ENCODE measurements at regions not wholly inside any gene's neighbourhood (a gene's known extent, or its start where the extent isn't known, plus 50 kb on each side); places are given as distances from the start of the nearest gene placed in this dataset.

DNA sequence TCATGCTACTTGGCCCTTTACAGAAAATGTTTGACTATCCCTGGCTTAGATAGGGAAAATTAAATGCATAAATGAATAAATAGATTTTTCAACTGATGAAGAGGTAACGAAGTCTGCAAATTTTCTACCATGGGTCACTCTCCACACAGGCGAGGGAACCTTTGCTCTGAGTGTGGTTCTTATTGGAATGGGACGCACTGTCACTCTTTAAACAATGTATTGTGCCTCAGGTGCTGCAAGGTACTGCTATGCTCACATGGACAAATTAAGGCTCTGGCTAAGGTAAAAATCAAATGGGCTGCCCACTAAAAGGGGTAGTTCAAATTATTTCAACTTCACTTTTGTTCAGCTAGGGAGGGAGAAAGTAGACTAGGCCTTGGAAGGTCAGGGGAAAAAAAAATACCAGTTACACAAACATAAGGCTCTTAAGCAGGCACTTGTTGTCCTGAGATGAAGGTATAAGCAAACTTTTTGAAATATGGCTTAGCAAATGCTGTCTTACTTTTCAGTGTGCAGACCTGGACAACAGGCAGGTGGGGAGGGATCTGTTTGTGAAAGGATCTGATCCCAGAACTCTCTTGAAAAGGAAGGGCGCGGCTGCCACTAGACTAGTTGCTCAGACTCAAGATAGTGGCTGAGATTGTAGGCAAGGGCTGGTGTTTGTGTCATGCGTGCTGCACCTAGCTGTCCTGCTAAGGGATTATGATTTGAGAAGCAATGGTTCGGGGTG is 99.5 kb downstream of the ADAMTS15 start:
- TF ChIP-seq, protein P1, sequence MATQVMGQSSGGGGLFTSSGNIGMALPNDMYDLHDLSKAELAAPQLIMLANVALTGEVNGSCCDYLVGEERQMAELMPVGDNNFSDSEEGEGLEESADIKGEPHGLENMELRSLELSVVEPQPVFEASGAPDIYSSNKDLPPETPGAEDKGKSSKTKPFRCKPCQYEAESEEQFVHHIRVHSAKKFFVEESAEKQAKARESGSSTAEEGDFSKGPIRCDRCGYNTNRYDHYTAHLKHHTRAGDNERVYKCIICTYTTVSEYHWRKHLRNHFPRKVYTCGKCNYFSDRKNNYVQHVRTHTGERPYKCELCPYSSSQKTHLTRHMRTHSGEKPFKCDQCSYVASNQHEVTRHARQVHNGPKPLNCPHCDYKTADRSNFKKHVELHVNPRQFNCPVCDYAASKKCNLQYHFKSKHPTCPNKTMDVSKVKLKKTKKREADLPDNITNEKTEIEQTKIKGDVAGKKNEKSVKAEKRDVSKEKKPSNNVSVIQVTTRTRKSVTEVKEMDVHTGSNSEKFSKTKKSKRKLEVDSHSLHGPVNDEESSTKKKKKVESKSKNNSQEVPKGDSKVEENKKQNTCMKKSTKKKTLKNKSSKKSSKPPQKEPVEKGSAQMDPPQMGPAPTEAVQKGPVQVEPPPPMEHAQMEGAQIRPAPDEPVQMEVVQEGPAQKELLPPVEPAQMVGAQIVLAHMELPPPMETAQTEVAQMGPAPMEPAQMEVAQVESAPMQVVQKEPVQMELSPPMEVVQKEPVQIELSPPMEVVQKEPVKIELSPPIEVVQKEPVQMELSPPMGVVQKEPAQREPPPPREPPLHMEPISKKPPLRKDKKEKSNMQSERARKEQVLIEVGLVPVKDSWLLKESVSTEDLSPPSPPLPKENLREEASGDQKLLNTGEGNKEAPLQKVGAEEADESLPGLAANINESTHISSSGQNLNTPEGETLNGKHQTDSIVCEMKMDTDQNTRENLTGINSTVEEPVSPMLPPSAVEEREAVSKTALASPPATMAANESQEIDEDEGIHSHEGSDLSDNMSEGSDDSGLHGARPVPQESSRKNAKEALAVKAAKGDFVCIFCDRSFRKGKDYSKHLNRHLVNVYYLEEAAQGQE (IDR thresholded peaks at IDR 0.05; ENCODE audit: insufficient read depth in 1 of 2, low read depth in 2 of 2, low read length in 2 of 2), result no peak
- TF ChIP-seq FOXP2 (optimal IDR thresholded peaks at IDR 0.05; ENCODE audit: borderline replicate concordance, extremely low read depth, extremely low read length, insufficient read depth), result no peak
- TF ChIP-seq TAF1 (IDR thresholded peaks at IDR 0.05; ENCODE audit: borderline replicate concordance, insufficient read depth, low read length), result no peak
- TF ChIP-seq SIN3A (IDR thresholded peaks at IDR 0.05; ENCODE audit: borderline replicate concordance, insufficient read depth, low read length), result no peak
- no peak for TF ChIP-seq POLR2AphosphoS5 (IDR thresholded peaks at IDR 0.05; ENCODE audit: low read depth, low read length)

DNA sequence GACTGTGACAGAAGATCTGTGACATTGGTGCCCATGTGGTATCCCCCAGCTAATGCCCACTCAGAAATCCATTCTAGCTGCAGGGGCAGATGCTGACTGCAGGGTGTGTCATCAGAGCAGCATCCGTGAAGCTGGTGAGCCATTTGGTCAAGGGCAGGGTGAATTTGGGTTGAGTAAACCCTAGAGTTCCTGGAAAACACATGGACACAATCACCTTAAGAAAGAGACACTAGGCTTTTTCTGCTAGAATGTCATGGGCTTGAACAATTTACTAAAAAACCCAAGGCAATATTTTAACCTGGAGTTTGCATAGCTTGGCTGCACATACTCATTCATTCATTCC is 100.0 kb downstream of the ADAMTS15 start:
- TF ChIP-seq, protein P1 (IDR thresholded peaks at IDR 0.05; ENCODE audit: insufficient read depth in 1 of 2, low read depth in 2 of 2, low read length in 2 of 2), result no peak
- no peak for TF ChIP-seq TAF1 (IDR thresholded peaks at IDR 0.05; ENCODE audit: borderline replicate concordance, insufficient read depth, low read length)
- TF ChIP-seq FOXP2 (optimal IDR thresholded peaks at IDR 0.05; ENCODE audit: borderline replicate concordance, extremely low read depth, extremely low read length, insufficient read depth), result no peak
- TF ChIP-seq SIN3A (IDR thresholded peaks at IDR 0.05; ENCODE audit: borderline replicate concordance, insufficient read depth, low read length), result no peak

DNA sequence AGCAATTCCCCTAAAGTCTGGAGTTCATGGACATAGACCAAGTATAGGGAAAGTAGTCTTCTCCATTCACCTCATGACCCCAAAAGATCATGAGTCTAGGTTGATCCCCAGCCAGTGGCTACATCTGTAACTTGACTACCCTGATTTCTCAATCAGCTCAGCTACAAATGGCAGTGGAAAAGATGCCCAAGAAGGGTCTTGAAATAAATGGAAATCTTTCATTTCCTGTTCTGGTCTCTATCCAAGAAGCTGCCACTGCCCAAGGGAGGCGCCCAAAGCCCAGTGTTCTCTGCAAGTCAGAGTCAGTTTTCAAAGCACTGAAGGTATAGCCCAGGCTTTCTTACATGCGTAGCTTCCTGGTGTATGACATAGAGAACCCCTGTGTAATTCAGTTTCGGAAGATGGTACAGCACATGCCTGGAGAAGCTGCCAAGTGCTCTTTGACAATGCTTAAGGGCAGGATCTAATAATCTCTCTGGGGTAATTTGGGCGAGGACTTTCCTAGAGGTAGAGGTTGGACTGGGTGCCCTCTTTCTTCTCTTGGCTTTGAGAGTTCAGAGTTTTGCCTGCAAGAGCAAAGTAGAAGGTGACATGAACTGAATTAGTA is 101.1 kb downstream of the ADAMTS15 start:
- TF ChIP-seq TAF1 (IDR thresholded peaks at IDR 0.05; ENCODE audit: borderline replicate concordance, insufficient read depth, low read length) (no peak), FOXP2 (optimal IDR thresholded peaks at IDR 0.05; ENCODE audit: borderline replicate concordance, extremely low read depth, extremely low read length, insufficient read depth) (no peak), SIN3A (IDR thresholded peaks at IDR 0.05; ENCODE audit: borderline replicate concordance, insufficient read depth, low read length) (no peak), POLR2AphosphoS5 (IDR thresholded peaks at IDR 0.05; ENCODE audit: low read depth, low read length) (no peak)
- TF ChIP-seq, protein P1 (IDR thresholded peaks at IDR 0.05; ENCODE audit: insufficient read depth in 1 of 2, low read depth in 2 of 2, low read length in 2 of 2), result no peak

DNA sequence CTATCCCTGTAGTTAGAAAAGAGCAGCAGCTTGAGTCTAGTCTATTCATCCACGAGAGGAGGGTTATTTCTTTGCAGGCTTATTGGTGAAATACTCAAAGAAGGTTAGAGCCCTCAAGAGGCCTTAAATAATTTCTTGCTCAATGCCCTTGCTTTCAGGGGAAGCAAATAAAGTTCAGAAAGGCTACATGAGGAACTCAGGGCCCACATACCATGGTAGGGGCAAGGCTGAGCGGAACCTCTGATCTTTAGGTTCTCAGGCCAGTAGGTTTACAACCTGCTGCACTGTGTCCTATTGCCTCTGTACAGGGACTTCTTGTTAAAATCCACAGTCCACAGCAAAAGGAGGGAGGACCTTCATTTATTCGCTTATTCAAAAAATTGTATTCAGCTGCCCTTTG is 101.7 kb downstream of the ADAMTS15 start:
- no peak for TF ChIP-seq SIN3A (IDR thresholded peaks at IDR 0.05; ENCODE audit: borderline replicate concordance, insufficient read depth, low read length)
- TF ChIP-seq TAF1 (IDR thresholded peaks at IDR 0.05; ENCODE audit: borderline replicate concordance, insufficient read depth, low read length), result no peak
- TF ChIP-seq, protein P1 (IDR thresholded peaks at IDR 0.05; ENCODE audit: insufficient read depth in 1 of 2, low read depth in 2 of 2, low read length in 2 of 2), result no peak
- no peak for TF ChIP-seq FOXP2 (optimal IDR thresholded peaks at IDR 0.05; ENCODE audit: borderline replicate concordance, extremely low read depth, extremely low read length, insufficient read depth)
- TF ChIP-seq POLR2AphosphoS5 (IDR thresholded peaks at IDR 0.05; ENCODE audit: low read depth, low read length), result no peak

Data from PFSK-1 (cell line).